ENCODE measurements at regions not wholly inside any gene's neighbourhood (a gene's known extent, or its start where the extent isn't known, plus 50 kb on each side); places are given as distances from the start of the nearest gene placed in this dataset.

- Mint-ChIP-seq H3K27me3 (peaks cover under 1% of the 10 kb centered on the region), H3K27ac (no peak overlapping the region), H3K4me1 (no peaks in the 10 kb centered on the region), H3K4me3 (no peak overlapping the region), H3K36me3 (ENCODE audit: low read depth) (no peaks in the 10 kb centered on the region), H3K9me3 (no peaks in the 10 kb centered on the region)
- intact Hi-C loops (cut with micrococcal nuclease) = no loop called here
- DNase-seq (no peak), ATAC-seq (ENCODE audit: low read depth) (no peak)
- ChIA-PET CTCF (no interaction called here), POLR2A (no interaction called here)
- no peak for TF ChIP-seq CTCF (IDR thresholded peaks at IDR 0.05)
Measured at GRCh38 chr5:6115852-6116251, 262.5 kb downstream of the MED10 start.

GRCh38 chr5:6112538-6112937, 265.8 kb downstream of the MED10 start:
- ChIA-PET CTCF (no interaction called here), POLR2A (no interaction called here)
- TF ChIP-seq CTCF (IDR thresholded peaks at IDR 0.05) = no peak
- H3K4me1 Mint-ChIP-seq = no peaks in the 10 kb centered on the region
- H3K27ac Mint-ChIP-seq = no peak overlapping the region
- no peaks in the 10 kb centered on the region for H3K27me3 Mint-ChIP-seq
- H3K36me3 Mint-ChIP-seq (ENCODE audit: low read depth) = no peaks in the 10 kb centered on the region
- DNase-seq (no peak), ATAC-seq (ENCODE audit: low read depth) (no peak)
- H3K4me3 Mint-ChIP-seq = no peak overlapping the region
- H3K9me3 Mint-ChIP-seq = no peaks in the 10 kb centered on the region
- intact Hi-C loops (cut with micrococcal nuclease) = no loop called here

GRCh38 chr5:6112125-6112524, 266.2 kb downstream of the MED10 start:
- Mint-ChIP-seq H3K4me1 (no peaks in the 10 kb centered on the region), H3K4me3 (no peak overlapping the region), H3K9me3 (no peaks in the 10 kb centered on the region), H3K27me3 (no peaks in the 10 kb centered on the region), H3K36me3 (ENCODE audit: low read depth) (no peaks in the 10 kb centered on the region), H3K27ac (no peak overlapping the region)
- CTCF ChIA-PET = no interaction called here
- ATAC-seq (ENCODE audit: low read depth) (no peak), DNase-seq (no peak)
- intact Hi-C loops (cut with micrococcal nuclease) = no loop called here
- POLR2A ChIA-PET = no interaction called here
- no peak for TF ChIP-seq CTCF (IDR thresholded peaks at IDR 0.05)

- no peak overlapping the region for H3K27ac Mint-ChIP-seq
- POLR2A ChIA-PET = no interaction called here
- ATAC-seq (ENCODE audit: low read depth) = no peak
- TF ChIP-seq CTCF (IDR thresholded peaks at IDR 0.05) = no peak
- no peaks in the 10 kb centered on the region for H3K9me3 Mint-ChIP-seq
- no peaks in the 10 kb centered on the region for H3K4me1 Mint-ChIP-seq
- CTCF ChIA-PET = no interaction called here
- DNase-seq = no peak
- intact Hi-C loops (cut with micrococcal nuclease) = no loop called here
- H3K27me3 Mint-ChIP-seq = no peaks in the 10 kb centered on the region
- H3K4me3 Mint-ChIP-seq = no peak overlapping the region
- no peaks in the 10 kb centered on the region for H3K36me3 Mint-ChIP-seq (ENCODE audit: low read depth)
Measured at GRCh38 chr5:6111131-6111530, 267.2 kb downstream of the MED10 start.

- TF ChIP-seq CTCF (IDR thresholded peaks at IDR 0.05) = no peak
- Mint-ChIP-seq H3K27ac (no peak overlapping the region), H3K27me3 (no peaks in the 10 kb centered on the region), H3K4me1 (no peaks in the 10 kb centered on the region), H3K36me3 (ENCODE audit: low read depth) (no peaks in the 10 kb centered on the region), H3K9me3 (no peaks in the 10 kb centered on the region), H3K4me3 (no peak overlapping the region)
- ATAC-seq (ENCODE audit: low read depth) (no peak), DNase-seq (no peak)
- ChIA-PET POLR2A (no interaction called here), CTCF (no interaction called here)
- intact Hi-C loops (cut with micrococcal nuclease) = no loop called here
Measured at GRCh38 chr5:6110441-6111005, 267.8 kb downstream of the MED10 start.
